Natural killer cell (primary cell): ENCODE measurements at regions not wholly inside any gene's neighbourhood (a gene's known extent, or its start where the extent isn't known, plus 50 kb on each side); places are given as distances from the start of the nearest gene placed in this dataset.

Source experiments
- ATAC-seq, 3 donors: fragments of 150-1000 bp in 2 of 3; fragments of 200-7000 bp in 1 of 3; cut with Tn5 transposase; 1 replicate in 1 of 3; 2 replicates in 2 of 3; pipeline ENCODE4 v1.10.0; 2021; ENCODE audit warnings: mild to moderate bottlenecking in 2 of 3, moderate library complexity in 2 of 3
- DNase-seq, 2 donors: peaks; one replicate each; pipeline versions ENCODE4 v3.0.0 to v3.0.0-alpha.2; 2013 to 2021; ENCODE audit warnings: mixed read lengths in 1 of 2
- H3K27ac ChIP-seq: one replicate; pipeline ENCODE4 v1.5.1; 2013; ENCODE audit warnings: mild to moderate bottlenecking, low read length
- H3K27me3 ChIP-seq: one replicate; pipeline ENCODE4 v1.6.1; 2013; ENCODE audit warnings: low read length; ENCODE audit not compliant: control insufficient read depth, insufficient read depth
- H3K36me3 ChIP-seq: one replicate; pipeline ENCODE4 v1.6.1; 2013; ENCODE audit warnings: low read length; ENCODE audit not compliant: control insufficient read depth, insufficient read depth
- H3K4me1 ChIP-seq: one replicate; pipeline ENCODE4 v1.6.1; 2013; ENCODE audit warnings: low read length; ENCODE audit not compliant: control insufficient read depth, insufficient read depth
- H3K4me3 ChIP-seq: one replicate; pipeline ENCODE4 v1.5.1; 2013; ENCODE audit warnings: low read length
- H3K9me3 ChIP-seq: one replicate; pipeline ENCODE4 v1.6.1; 2013; ENCODE audit warnings: low read length; ENCODE audit not compliant: control insufficient read depth, insufficient read depth
- H3K27ac Mint-ChIP-seq, 2 donors: one replicate each; pipeline ENCODE4 v1.8.0; 2022; ENCODE audit warnings: mild to moderate bottlenecking in 2 of 2, mixed read lengths in 2 of 2, moderate library complexity in 1 of 2
- H3K27me3 Mint-ChIP-seq, 2 donors: one replicate each; pipeline ENCODE4 v1.8.0; 2022; ENCODE audit warnings: low read depth in 2 of 2, mixed read lengths in 2 of 2
- H3K36me3 Mint-ChIP-seq: one replicate; pipeline ENCODE4 v1.8.0; 2022; ENCODE audit warnings: mixed read lengths
- H3K4me1 Mint-ChIP-seq, 2 donors: one replicate each; pipeline ENCODE4 v1.8.0; 2022; ENCODE audit warnings: mixed read lengths in 2 of 2
- H3K4me3 Mint-ChIP-seq: one replicate; pipeline ENCODE4 v1.8.0; 2022; ENCODE audit warnings: mild to moderate bottlenecking, moderate library complexity, mixed read lengths
- H3K9me3 Mint-ChIP-seq, 2 donors: one replicate each; pipeline ENCODE4 v1.8.0; 2022; ENCODE audit warnings: mixed read lengths in 2 of 2
- WGBS: methylation state at CpG from one replicate; pipeline ENCODE4 v1.1.7; 2013; ENCODE audit warnings: missing lambda C conversion rate; ENCODE audit not compliant: insufficient coverage; 5-methylcytosine and 5-hydroxymethylcytosine counted together
- intact Hi-C: fragments of 100-400 bp; cut with micrococcal nuclease; formaldehyde crosslinking; loops from one replicate; pipeline ENCODE4 v1.14.2; 2022
- TF ChIP-seq, protein P1 (sequence below): fragments of 200-600 bp; IDR thresholded peaks from one replicate; pipeline ENCODE4 v1.8.0; 2022; ENCODE audit warnings: antibody characterized with exemption

DNA sequence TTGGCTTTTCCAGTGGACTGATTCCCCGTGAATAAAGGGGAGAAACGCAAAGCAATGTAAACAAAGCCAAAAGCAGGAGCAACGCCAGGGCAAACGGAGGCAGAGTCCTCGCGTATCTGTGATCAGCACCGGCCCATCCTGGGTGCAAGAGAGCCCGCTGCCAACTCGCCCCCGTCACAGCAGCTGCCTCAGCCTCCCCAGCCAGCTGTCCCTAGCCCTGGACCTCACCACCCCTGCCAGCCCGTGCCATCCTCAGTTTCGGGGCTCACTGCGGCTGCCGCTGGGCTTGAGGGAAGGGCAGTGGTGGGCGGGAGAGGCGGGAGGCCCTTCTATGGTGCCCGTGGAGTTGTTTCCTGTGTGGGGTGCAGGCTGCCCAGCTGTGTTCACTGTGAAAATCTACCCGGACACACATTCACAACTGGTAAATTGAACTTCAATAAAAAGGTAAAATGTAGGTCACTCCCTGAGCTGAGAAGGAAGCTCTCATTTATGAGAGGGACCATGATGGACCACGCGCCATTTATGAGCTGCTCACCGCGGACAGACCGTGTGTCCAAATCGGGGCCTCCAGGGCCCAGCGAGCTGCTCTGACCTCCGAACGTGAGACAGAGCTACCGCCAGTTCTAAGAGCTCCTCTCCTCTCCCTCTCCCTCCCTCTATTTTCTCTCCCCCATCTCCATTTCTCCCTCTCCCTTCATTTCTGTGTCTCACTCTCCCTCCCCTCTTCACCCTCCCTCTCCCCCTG lies 330.5 kb upstream of the SFSWAP start:
- no peaks in the 10 kb centered on the region for H3K4me1 Mint-ChIP-seq
- WGBS: 79% methylated on average over 27 of the region's 28 CpGs
- intact Hi-C loops: no loop called here

DNA sequence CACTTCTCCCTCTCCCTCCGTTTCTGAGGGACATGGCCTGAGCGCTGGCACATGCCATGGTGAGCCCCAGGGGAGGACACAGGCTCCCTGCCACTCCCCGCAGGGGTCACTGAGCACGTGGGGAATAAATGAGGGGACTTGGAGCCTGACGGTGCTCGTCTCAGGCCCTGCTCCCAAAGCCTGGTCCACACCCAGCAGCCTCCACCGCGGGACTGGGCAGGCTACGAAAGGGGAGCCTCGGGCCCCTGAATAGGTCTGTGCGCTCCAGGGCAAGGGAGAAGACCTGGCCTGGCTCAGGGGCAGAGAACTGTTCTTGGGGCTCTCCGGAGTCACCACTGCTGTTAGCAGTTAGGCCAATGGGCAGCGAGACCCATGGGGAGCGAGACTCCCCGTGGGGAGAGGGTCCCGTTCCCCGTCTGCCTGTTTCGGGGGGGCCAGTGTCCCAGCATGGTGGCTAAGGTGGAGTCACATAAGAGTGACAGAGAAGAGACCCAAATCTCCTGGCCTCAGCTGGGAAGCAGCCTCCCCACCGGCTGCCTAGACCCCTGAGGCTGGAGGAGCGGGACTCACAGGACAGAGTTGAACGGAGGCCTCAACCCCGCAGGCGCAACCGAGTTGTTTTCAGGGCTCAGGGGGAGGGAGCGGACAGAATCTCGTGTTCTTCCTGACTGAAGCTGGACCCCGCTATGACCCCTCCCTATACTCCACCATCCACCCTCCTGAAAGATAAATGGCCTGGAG lies 329.8 kb upstream of the SFSWAP start:
- Histone ChIP-seq H3K27me3 (no peaks in the 10 kb centered on the region), H3K4me3 (no peak overlapping the region), H3K36me3 (no peaks in the 10 kb centered on the region), H3K9me3 (no peaks in the 10 kb centered on the region), H3K4me1 (no peaks in the 10 kb centered on the region), H3K27ac (no peak overlapping the region)
- Mint-ChIP-seq H3K4me3 (no peak overlapping the region), H3K27ac (no peak overlapping the region), H3K9me3 (no peaks in the 10 kb centered on the region), H3K27me3 (peaks cover 0 to 8% of the 10 kb centered on the region in 2 donors), H3K4me1 (no peaks in the 10 kb centered on the region), H3K36me3 (no peaks in the 10 kb centered on the region)
- intact Hi-C loops: no loop called here
- TF ChIP-seq, protein P1, sequence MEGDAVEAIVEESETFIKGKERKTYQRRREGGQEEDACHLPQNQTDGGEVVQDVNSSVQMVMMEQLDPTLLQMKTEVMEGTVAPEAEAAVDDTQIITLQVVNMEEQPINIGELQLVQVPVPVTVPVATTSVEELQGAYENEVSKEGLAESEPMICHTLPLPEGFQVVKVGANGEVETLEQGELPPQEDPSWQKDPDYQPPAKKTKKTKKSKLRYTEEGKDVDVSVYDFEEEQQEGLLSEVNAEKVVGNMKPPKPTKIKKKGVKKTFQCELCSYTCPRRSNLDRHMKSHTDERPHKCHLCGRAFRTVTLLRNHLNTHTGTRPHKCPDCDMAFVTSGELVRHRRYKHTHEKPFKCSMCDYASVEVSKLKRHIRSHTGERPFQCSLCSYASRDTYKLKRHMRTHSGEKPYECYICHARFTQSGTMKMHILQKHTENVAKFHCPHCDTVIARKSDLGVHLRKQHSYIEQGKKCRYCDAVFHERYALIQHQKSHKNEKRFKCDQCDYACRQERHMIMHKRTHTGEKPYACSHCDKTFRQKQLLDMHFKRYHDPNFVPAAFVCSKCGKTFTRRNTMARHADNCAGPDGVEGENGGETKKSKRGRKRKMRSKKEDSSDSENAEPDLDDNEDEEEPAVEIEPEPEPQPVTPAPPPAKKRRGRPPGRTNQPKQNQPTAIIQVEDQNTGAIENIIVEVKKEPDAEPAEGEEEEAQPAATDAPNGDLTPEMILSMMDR: no peak
- WGBS: 62% methylated on average over 27 of the region's 27 CpGs
- no peak for ATAC-seq
- DNase-seq: no peak

More for the DNA sequence above, 330.5 kb upstream of the SFSWAP start:
- Mint-ChIP-seq H3K9me3 (no peaks in the 10 kb centered on the region), H3K4me3 (no peak overlapping the region), H3K27ac (no peak overlapping the region), H3K36me3 (no peaks in the 10 kb centered on the region), H3K27me3 (peaks cover 0 to 8% of the 10 kb centered on the region in 2 donors)
- Histone ChIP-seq H3K4me3 (no peak overlapping the region), H3K9me3 (no peaks in the 10 kb centered on the region), H3K27ac (no peak overlapping the region), H3K36me3 (no peaks in the 10 kb centered on the region), H3K4me1 (no peaks in the 10 kb centered on the region), H3K27me3 (no peaks in the 10 kb centered on the region)
- TF ChIP-seq, protein P1: no peak
- DNase-seq (no peak), ATAC-seq (no peak)

DNA sequence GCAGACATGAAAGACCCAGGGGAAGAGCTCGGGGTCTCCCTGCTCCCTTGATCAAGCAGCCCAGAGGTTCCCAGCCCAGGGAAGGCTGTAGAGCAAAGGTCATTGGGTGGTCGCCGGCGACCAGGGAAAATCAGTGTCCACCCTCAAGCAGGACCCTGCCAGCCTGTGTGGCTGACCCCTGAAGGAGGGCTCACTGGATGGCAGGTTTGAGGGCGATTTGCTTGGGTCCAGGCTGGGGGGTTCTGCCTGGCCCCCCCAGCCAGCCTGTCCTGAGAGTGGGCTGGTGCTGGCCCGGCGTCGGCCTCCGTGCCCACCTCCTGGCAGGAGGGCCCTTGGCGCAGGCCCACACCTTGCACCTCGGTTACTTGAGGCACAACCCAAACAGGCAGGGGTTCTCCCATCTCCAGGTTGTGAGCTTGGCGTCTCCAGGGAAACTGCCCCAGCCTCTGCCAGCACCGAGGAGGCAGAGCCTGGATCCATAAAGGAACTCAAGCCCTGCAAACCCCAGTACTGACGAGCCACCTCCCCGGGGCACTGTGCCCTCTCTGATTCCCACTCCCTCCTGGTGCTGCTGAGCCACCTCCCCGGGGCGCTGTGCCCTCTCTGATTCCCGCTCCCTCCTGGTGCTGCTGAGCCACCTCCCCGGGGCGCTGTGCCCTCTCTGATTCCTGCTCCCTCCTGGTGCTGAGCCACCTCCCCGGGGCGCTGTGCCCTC lies 329.0 kb upstream of the SFSWAP start:
- intact Hi-C loops: no loop called here
- WGBS: 81% methylated on average over 20 of the region's 22 CpGs
- Mint-ChIP-seq H3K4me3 (no peak overlapping the region), H3K27ac (no peak overlapping the region), H3K36me3 (no peaks in the 10 kb centered on the region), H3K27me3 (peaks cover 0 to 8% of the 10 kb centered on the region in 2 donors), H3K4me1 (no peaks in the 10 kb centered on the region), H3K9me3 (no peaks in the 10 kb centered on the region)
- no peak for DNase-seq
- no peak for ATAC-seq
- Histone ChIP-seq H3K27me3 (no peaks in the 10 kb centered on the region), H3K27ac (no peak overlapping the region), H3K36me3 (no peaks in the 10 kb centered on the region), H3K4me1 (no peaks in the 10 kb centered on the region), H3K4me3 (no peak overlapping the region), H3K9me3 (no peaks in the 10 kb centered on the region)
- TF ChIP-seq, protein P1: no peak
